Right lobe of liver (tissue), 4 donors: ENCODE measurements at regions not wholly inside any gene's neighbourhood (a gene's known extent, or its start where the extent isn't known, plus 50 kb on each side); places are given as distances from the start of the nearest gene placed in this dataset.

Experiments
- POLR2A ChIP-seq: fragments of 450-650 bp; IDR thresholded peaks from one replicate; pipeline ENCODE4 v1.6.1; 2017; ENCODE audit warnings: antibody characterized with exemption, mild to moderate bottlenecking
- TF ChIP-seq, protein P1 (sequence below), 4 donors: fragments of 200-600 bp in 3 of 4; fragments of 450-650 bp in 1 of 4; IDR thresholded peaks; one replicate each; pipeline versions ENCODE4 v1.5.1 to v1.8.0; 2016 to 2022; ENCODE audit warnings: antibody characterized with exemption in 4 of 4, mild to moderate bottlenecking in 2 of 4
- donor health status: DM: no; HTN: no; CAD: no.
- donor health status: DM: no; HTN: no; CAD: no.
- donor health status: DM: no; HTN: yes; CAD: no.

DNA sequence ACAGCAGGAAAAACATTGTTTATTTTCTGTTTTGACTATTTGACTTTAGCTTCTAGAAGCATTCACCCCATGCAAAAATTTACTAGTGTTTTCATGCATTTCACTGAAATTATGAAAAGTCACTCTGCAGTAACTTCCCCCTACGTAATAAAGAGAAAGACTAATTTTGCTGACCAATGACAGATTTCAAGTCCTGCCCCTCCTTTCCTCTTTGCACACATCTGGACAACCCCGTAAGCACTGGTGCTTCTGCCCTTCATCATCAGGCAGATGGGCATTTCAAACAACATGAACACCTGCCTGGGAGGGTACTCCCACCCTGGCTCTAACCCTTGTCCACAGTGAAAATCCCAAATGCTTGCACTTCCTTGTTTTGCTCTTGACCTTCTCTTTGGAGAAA is 815.0 kb upstream of the ID2 start:
- TF ChIP-seq, protein P1, sequence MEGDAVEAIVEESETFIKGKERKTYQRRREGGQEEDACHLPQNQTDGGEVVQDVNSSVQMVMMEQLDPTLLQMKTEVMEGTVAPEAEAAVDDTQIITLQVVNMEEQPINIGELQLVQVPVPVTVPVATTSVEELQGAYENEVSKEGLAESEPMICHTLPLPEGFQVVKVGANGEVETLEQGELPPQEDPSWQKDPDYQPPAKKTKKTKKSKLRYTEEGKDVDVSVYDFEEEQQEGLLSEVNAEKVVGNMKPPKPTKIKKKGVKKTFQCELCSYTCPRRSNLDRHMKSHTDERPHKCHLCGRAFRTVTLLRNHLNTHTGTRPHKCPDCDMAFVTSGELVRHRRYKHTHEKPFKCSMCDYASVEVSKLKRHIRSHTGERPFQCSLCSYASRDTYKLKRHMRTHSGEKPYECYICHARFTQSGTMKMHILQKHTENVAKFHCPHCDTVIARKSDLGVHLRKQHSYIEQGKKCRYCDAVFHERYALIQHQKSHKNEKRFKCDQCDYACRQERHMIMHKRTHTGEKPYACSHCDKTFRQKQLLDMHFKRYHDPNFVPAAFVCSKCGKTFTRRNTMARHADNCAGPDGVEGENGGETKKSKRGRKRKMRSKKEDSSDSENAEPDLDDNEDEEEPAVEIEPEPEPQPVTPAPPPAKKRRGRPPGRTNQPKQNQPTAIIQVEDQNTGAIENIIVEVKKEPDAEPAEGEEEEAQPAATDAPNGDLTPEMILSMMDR (IDR thresholded peaks at IDR 0.05) = no peak
- no peak for TF ChIP-seq POLR2A
